Fibroblast of skin of scalp (primary cell): ENCODE measurements at regions not wholly inside any gene's neighbourhood (a gene's known extent, or its start where the extent isn't known, plus 50 kb on each side); places are given as distances from the start of the nearest gene placed in this dataset.
"Not testable (repeated sequence)": the region's sequence is repeated elsewhere in the genome, so short reads cannot be mapped to it uniquely, and the experiment has no call there.

Experiments
- DNase-seq: peaks from one replicate; pipeline ENCODE4 v3.0.0-alpha.2; 2013

DNA sequence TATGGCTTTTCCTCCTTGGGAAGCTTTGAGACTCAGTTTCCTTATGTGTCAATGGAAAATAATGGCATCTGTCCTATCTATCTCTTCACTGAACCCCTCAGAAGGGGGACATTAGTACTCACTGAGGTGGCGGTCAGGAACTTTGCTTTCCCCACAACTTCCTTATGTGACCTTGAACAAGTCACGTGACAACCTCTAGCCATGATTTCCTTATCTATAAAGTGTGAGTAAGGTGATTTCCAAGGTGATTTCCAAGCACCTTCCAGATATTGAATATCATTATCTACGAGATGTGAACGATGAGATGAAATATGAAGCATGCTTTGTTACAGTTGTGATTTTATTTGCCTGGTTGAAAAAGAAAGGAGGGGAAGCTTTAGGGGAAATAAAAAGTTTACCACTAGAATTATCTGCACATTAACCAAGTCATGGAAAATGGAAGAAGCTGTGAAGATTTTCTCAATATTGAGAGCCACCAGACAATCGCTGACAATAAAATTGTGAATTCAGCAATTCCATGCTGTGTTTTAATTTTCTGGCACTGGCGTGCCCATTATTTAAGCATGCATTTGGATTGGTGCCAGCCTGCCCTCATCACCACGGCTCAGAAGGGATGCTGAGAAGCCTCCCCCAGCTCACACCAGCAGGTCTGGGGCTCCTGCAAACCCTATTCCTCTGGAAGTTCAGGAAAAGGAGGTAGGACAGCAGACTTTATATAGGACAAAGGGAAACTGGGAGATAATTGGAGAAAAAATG lies 255.3 kb downstream of the CD83 start:
- no peak for DNase-seq

DNA sequence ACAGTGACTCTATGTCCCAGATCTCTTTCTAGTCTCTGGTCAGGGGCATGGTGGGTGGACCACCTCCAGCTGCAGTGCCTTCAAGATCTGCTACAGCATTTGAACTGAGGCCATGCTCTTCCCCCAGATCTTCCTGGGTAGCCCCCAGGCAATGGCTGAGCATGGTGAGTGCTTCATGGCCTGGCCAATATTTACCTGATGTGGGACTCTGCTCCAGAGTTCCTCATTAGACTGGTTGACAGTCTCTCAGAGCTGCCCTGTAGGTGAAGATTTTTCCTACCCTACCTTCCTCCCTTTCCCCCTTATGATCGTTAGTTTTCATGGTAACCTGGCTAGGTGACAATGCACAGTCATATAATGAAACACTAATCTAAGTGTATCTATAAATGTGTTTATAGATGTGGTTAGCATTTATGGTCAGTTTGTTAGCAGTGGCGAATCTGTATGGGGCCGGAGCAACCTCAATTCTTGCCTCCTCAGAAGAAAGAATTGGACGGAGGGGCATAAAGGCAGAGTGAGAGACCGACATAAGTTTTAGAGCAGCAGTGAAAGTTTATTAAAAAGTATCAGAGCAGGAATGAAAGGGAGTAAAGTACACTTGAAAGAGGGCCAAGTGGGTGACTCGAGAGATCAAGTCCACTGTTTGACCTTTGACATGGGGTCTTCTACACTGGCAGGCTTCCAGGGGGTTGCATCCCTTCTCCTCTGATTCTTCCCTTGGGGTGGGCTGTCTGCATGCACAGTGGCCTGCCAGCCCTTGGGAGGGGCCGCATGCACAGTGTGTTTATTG lies 256.3 kb downstream of the CD83 start:
- DNase-seq, result no peak

DNA sequence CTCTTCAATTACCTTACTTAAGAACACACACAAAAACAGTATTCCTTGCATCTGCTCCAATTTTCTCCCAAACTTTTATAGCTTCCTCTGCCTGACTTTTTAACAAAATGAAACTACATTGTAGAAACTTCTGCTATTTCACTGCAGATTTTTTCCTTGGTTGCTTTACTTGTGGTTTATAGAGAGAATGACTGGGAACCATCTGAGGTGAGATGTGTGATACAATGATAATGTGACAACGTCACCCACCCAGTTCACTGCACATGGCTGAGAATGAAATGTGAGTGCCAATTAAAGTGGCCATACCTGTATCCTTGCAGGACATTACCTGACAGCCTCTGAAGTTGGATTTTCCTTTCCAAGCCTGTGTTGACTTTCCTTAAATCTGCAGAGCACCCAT lies 258.4 kb downstream of the CD83 start:
- DNase-seq, result no peak

DNA sequence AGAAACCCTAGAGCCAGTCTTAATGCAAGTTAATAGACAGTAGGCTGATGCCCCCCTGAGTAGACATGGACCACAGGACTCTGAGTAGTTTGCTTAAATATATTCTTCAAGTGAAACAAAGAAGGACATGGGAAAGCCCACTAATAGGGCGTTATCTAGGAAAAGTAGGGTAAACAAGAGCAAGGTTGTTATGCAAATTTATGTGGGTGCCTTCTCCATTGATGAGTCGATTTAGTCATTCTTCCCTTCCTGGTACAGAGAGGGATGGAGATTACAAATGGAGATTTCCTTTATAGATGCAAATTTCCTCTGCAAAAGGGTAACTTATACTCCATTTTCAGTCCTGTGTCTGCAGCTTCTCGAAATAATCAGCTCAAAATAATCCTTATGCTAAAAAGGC lies 262.0 kb downstream of the CD83 start:
- no peak for DNase-seq

DNA sequence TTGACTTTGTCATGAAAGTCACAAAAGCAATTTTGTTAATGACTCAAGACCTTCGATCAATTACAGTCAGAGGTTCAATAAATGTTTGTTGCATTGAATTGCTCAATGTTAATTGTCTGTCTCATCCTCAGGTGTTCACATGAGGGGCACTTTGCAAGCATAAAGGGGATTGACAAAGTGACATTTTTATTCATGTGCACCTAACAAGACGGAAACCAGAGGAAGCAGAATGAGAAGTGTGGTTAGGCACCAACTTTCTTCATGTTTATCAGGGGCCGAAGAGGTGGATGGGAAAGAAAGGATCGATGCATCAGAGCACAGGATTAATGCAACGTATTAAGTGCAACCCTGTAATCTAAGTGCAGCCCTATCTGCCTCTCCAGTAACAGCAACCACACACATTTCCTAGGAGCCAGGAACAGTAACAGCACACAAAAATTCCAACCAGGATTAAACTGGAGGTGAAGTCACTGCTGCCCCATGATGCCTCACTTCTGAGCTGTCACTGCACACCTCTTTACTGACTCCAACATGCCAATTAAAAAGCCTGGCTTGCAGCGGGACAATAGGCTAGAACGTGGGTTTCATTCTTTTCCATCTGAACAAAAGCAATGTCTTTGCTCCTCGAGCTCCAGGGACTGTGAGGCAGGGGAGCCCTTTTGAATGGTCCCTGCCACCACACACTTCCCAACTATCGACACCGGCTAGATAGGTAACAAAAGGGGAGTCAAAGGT lies 262.7 kb downstream of the CD83 start:
- no peak for DNase-seq

DNA sequence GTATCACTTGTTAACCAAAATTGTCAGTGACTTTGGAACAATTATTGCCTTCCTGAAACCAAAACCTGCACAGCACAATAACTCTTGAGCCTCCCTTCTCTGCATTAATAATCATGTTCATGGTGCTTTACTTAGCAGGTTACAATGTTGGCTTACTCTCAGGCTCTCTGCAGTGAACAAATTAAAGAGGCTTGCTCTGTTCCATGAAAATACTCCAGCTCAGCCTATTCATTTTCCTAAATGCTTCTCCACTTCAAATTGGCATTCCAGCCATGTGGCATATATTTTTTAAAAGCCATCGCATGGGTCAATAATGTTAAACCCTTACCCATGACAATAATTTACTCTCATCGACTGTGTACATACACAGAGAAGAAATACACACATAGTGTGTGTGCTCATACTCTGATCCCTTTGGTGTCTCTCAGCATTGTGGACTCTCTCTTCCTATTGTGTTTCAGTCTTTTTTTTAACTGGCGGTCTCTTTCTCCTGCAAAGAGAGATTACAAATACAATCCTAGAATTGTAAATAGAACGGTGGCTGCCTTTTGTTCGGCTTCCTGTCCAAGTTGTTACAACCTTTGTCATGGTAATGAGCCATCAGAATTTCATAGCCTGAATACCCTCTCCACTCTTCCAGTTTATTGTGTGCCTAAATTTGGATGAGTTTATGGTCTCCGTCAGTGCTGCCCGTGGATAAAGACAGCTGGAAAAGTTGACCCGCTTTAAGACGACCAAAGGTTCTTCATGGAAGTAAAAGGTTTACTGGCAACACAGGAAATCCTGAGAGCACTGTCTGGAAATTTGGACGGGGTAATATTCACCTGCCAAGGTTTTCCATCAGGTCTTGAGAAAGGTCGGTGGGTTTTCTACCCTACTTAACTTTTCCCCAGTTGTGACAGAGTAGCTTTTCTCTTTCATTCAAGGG lies 263.6 kb downstream of the CD83 start:
- no peak for DNase-seq

DNA sequence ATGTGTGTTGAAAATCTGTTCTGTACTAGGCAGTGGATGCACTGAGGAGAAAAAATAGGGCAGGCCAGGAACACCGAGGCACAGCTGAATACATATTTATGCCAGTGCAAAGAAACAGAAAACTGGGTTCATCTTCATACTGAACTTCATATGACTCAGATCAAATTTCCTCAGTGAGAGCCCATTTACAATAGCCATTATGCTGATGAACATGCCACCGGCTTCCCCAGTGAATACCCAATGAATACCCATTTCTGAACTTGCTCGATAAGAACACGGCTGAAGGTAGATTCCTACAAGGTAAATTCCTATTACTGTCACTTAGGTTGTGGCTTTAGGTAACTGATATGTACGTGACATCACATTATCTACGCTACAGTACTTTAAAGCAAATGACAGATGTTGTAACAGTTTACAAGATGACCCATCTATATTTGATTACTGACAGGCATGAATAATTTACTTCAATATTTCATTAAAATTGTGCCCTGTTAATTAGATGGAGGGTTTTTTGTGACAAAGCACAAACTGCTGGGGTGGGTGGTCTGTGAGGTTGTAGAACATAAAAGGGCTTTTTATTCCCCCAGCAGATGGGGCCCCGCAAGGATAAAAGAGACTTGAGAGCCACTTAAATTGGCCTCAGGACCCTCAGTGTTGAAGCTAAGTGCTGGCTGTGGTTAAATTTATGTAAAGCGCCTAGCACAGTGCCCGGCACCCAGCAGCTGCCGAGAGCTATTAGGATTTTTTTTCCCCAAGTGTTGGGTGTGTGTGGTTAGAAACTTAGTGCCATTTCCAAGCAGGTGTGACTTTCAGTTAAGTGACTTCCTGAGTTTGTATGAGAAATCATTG lies 264.5 kb downstream of the CD83 start:
- DNase-seq, result no peak

DNA sequence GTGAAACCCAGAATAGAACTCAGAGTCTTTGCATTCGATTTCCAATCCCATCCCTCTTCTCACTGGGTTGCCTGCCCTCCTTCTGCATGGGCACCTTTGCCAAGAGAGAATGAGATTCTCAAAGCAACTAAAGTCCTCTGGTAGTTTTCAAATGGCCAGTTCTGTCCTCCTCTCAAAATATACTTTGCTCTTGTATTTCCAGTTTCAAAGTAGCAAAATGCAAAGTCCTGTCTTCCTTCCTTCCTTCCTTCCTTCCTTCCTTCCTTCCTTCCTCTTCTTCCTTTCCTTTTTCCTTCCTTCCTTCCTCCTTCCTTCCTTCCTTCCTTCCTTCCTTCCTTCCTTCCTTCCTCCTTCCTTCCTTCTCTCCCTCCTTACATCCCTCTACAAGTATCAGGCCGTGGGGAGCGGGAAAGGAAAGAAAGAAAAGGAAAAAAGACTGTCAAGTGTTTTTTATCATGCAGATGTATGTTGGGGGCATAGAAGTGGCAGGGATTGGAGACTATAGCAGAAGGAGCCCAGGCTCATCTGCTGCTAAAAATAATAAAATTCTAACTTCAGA lies 265.2 kb downstream of the CD83 start:
- no peak for DNase-seq

DNA sequence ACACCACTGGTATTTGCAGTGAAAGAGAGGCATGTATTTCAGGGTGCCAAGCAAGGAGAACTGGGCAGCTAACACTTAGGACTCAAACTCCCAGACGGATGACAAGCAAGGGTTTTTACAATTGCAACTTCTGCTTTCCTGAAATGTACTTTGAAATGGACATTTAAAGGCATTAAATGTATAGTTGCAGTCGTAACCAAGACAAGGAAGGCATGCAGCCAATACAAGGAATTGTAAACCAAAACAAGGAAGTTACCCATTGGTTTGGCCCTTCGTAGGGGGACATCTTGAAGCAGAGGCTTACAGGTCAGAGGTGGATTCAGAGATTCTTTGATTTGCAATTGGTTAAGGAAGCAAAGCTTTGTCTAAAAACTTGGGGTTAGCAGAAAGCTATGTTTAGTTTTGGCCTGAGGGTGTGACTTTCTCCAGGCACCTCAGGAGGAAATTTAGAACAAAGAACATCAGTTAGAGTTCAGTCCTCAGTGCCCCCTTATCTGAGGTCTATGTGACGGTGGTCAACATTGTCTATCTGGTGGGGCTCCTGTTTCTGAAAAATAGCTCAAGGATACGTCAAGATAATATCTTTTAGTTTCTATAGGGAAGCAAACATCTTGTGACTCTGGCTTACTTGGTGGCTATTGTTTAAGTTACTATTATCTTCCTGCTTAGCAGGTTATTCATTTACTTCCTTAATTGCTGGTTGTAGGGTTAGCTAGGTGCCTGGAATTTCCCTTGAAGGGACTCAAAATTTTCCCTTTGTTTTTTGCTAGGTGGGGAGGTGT lies 266.0 kb downstream of the CD83 start:
- no peak for DNase-seq

DNA sequence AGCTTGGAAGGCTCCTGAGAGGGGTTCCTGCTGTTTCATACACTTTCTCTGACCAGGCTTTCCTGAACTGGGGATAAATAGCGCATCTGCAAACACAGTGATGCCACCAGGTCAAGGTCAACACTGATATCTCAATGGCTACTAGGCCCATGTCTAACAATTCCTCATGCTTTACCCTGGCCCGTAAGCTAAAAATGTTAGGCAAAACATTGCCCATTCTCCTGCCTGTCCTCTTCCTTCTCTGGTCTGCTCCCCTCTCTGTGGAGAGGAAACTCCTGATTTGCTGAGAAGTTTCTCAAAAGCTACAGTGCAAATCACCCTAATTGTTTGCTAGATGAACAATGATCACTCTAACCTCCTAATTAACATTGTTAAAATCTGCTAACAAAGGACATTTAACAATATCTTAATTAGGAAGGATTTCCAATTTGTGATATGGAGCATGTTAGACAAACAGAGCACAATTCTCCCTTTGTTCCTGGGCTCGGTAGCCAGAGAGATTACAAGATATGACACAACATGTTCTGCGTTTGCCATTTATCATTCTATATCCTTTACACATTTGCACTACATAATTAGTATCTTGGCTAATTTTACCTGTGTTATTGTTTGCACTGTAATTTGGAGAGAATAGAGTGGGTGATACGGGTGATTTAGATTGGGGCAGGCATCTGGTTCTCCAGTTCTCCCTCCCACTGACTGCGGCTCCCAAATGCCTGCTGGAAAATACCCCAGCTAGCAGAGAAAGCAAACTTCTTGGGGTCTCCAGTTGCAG lies 266.8 kb downstream of the CD83 start:
- no peak for DNase-seq

DNA sequence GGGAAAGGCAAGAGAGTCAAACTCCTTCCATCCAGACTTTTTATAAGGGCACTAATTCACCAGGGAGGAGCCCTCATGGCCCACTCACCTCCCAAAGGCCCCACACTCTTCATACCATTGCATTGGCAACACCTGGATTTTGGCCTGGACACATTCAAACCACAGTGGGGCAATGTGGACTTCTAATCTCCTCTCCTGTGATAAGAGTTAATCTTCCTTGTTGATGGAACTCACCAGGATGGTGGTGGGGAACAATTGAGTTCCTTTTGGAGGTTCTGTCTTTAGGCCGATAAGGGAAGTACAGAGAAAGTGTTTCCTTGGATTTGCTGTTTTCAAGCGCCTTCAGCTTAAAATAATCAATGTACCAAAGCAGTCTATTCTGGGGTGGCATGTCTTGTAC lies 268.7 kb downstream of the CD83 start:
- no peak for DNase-seq

DNA sequence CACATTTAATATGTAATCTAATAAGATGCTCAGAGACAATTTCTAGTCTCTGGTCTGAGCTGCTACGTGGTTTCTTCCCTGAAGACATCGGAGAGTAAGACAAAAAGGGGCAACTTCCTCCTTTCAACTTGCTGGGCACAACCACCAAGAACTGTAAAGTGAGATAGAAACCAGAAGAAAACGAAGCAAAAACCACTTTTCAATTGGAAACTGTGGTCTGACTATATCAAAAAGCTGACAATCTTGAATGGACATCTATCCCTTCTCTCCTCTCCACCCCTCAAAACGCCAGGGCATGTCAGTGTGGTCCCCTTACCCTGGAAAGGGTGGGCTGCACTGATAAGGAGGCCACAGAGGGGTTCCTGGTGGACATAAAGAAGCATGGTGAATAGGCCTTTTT lies 269.1 kb downstream of the CD83 start:
- DNase-seq, result no peak

DNA sequence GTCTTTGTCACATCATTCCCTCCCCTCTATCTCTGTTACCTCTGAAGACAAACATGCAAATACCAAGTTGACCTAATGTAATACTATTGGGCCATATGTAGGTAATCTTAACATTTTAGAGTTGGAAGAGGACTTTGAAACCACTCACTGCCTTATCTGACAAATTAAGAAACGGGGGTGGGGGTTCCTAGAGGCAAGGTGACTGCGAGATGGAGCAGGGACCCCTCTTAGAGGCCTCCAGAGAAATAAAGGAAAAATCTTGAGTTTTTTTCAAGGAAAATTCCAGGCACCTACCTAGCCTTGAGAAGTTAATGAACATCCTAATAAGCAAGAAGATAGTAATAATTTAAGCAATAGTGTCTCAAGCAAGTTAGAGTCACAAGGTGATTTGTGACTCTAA lies 270.8 kb downstream of the CD83 start:
- DNase-seq, result no peak

DNA sequence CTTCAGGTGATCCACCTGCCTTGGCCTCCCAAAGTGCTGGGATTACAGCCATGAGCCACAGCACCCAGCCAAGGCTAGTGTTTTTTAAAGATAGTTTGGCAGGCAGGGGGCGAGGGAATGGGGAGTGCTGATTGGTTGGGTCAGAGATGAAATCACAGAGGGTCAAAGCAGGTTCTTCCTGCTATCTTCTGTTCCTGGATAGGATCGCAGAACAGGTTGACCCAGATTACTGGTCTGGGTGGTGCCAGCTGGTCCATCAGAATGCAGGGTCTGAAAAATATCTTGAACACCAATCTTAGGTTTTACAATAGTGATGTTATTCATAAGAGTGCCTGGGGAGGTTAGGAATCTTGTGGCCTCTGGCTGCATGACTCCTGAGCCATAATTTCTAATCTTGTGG lies 272.2 kb downstream of the CD83 start:
- DNase-seq, result not testable (repeated sequence)

DNA sequence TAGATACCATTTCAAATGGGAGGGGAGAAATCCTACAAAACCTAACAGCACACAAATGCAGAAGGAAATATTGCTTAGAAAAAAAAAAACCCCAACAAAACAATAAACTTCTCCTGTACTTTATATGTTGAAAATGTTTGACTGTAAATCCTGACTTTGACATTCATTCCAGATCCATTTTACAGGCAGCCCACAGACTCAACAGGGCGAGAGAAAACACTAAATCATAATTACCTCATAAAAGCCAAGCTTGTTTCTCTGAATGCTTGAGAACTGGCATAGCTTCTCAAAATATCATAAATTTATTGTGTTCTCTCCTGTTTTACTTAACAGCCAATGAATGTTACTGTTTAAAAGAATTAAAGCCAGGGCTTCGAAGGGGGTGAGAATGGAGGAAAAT lies 273.2 kb downstream of the CD83 start:
- DNase-seq, result no peak

DNA sequence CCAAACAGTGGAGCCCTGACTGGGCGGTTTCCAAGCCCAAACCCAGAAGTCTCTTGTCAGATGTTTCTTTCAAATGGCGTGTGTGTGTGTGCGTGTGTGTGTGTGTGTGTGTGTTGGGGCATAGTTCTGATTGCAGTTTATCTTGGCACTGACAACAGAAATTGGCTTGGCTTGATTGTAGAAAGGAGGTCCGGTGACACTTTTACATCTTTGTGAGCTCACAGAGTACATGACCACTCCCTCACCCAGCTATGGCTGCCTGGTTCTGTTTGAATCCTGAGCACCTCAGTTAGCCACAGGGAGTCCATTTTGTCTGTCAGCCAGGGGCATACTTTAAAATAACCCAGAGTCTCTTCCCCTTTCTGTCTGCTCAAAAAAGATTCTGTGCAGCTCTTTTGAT lies 276.3 kb downstream of the CD83 start:
- DNase-seq, result no peak

DNA sequence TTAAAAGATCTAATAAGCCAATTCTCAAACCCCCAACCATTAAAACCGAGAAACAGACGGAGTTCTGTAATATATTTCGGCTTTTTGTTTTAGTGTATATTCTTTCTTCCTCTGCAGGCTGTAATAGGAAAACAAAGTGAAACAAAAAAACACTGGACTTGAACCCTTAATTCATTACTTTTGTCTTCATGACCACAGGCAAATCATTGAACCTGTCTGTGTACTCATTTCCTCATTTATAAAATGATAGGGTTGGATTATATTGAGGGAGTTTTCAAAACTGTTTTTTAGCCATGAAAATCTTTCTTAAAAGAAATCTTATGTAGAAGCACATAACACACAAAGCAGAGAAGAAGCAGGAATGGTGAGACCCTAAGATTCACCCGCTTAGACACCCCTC lies 278.8 kb downstream of the CD83 start:
- no peak for DNase-seq

DNA sequence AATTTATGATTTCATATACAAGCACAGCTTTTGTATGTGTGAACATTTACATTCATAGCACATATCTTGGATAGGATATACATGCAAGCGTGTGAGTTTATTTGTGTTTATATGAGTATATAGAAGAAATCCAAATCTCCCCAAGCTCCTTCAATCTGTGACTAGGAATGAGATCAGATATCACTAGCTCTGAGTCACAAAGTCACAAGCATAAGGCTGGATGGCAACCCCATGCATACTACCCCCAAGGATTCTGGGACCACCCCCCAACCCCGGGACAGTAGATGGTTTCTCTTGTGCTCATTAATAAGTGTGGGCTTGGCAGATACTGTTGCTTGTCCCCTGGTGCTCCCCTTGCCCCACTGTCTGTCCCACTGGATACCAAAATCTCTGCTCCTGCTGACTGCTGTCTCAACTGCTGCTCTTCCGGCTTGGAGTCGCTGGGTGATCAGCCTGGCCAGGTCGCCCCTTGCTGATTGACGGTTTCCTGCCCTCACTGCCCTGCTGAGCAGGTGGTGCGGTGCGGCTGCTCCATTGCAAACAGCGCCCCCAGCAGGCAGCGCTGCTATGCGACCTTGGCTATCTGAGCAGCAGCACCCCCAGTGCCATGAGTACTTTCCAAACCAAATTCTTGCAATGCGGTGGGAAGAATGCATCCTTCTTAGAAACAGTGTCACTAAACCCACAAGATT lies 279.4 kb downstream of the CD83 start:
- DNase-seq, result peak; percentile 10

DNA sequence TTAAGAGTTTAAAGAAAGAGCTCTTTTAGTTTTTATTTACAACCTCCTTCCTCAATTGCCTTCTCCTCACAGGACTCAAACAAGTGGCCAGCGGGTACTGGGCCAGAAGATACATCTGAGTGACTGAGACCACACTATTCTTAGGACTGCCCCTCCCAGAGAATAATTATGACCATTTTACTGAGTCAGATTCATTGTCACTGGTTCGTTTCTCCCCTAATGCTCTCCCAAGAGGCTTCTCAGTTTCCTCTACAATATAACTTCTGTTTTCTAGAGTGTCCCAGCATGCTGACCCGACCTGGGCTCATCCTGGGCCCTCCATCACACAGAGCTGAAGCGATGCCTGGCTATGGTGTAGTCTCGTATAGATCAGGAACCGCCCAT lies 279.9 kb downstream of the CD83 start:
- no peak for DNase-seq
